K562 (cell line): ENCODE measurements at regions not wholly inside any gene's neighbourhood (a gene's known extent, or its start where the extent isn't known, plus 50 kb on each side); places are given as distances from the start of the nearest gene placed in this dataset.

Experiments
- ATAC-seq: fragments of 200-7000 bp; cut with Tn5 transposase; 3 replicates; pipeline ENCODE4 v1.9.1; 2020; ENCODE audit warnings: moderate library complexity
- BruUV-seq: library from RNA; stranded (reverse); fragments of 400-500 nt; replicated peaks from 2 replicates; lab custom pipeline; 2021; lab: Mats Ljungman, UMichigan
- CTCF ChIA-PET: fragments of 300-600 bp; formaldehyde crosslinking; extraction: SDS; loops from one replicate; lab custom pipeline; 2021; ENCODE audit warnings: low intra/inter-chr PET ratio; lab: Yijun Ruan, JAX
- POLR2A ChIA-PET: fragments of 300-600, 350-650 bp; sonication (Branson Sonifier 250); formaldehyde crosslinking; extraction: SDS; loops from one replicate; lab custom pipeline; 2021; ENCODE audit warnings: antibody characterized with exemption, inconsistent platforms; lab: Yijun Ruan, JAX
- DNase-seq, 4 experiments: peaks; one replicate each; pipeline versions ENCODE4 v3.0.0 to v3.0.0-alpha.2; 2011 to 2018; ENCODE audit warnings: low spot score in 3 of 4, mixed read lengths in 3 of 4; ENCODE audit errors: extremely low read depth in 1 of 4
- FAIRE-seq: peaks from 2 replicates; lab custom pipeline; 2011; peaks lifted over from hg19 to GRCh38; lab: Jason Lieb, UNC
- H2AFZ ChIP-seq: 2 replicates; pipeline ENCODE4 v1.6.0; 2011; ENCODE audit warnings: low read depth, low read length, control low read depth, inconsistent platforms
- H3K27ac ChIP-seq: fragments of 200-600 bp; 3 replicates; pipeline ENCODE4 v1.8.0; 2011; ENCODE audit warnings: low read depth, mild to moderate bottlenecking, control low read depth, inconsistent platforms, low read length, moderate library complexity, mixed read lengths; ENCODE audit errors: extremely low read depth
- H3K27me3 ChIP-seq, 2 experiments: fragments of 300-600 bp in 1 of 2; 2 replicates in 1 of 2; 3 replicates in 1 of 2; pipeline versions ENCODE4 v1.6.0 to v1.8.0; 2011; ENCODE audit warnings: inconsistent platforms in 2 of 2, low read length in 2 of 2, mild to moderate bottlenecking in 1 of 2, mixed read lengths in 1 of 2, moderate library complexity in 1 of 2; ENCODE audit not compliant: control insufficient read depth in 2 of 2, insufficient read depth in 2 of 2
- H3K36me3 ChIP-seq: fragments of 300-600 bp; 3 replicates; pipeline ENCODE4 v1.8.0; 2011; ENCODE audit warnings: mild to moderate bottlenecking, low read length, inconsistent platforms; ENCODE audit not compliant: control insufficient read depth, insufficient read depth
- H3K4me1 ChIP-seq, 2 experiments: fragments of 200-600 bp in 1 of 2; replicated peaks in 1 of 2; 2 replicates in 1 of 2; 3 replicates in 1 of 2; pipeline versions ENCODE4 v1.5.1 to v1.8.0; 2011; ENCODE audit warnings: inconsistent platforms in 2 of 2, low read length in 2 of 2, mild to moderate bottlenecking in 1 of 2, mixed read lengths in 1 of 2, moderate library complexity in 1 of 2; ENCODE audit not compliant: control insufficient read depth in 2 of 2, insufficient read depth in 2 of 2
- H3K4me2 ChIP-seq: 2 replicates; pipeline ENCODE4 v1.6.1; 2011; ENCODE audit warnings: low read length, control low read depth, inconsistent platforms, mixed read lengths; ENCODE audit not compliant: insufficient read depth
- H3K4me3 ChIP-seq: fragments of 200-600 bp; sonication (generic), shearing (Covaris generic); 2 replicates; pipeline ENCODE4 v1.5.1; 2016; ENCODE audit warnings: control low read depth, inconsistent platforms
- H3K79me2 ChIP-seq: fragments of 200-600 bp; 3 replicates; pipeline ENCODE4 v1.8.0; 2011; ENCODE audit warnings: low read length, inconsistent platforms; ENCODE audit not compliant: control insufficient read depth, insufficient read depth
- H3K9ac ChIP-seq, 2 experiments: 2 replicates each; pipeline versions ENCODE4 v1.6.0 to v1.6.1; 2011; ENCODE audit warnings: low read depth in 2 of 2, low read length in 2 of 2, control low read depth in 1 of 2, inconsistent platforms in 1 of 2, mild to moderate bottlenecking in 1 of 2, mixed read lengths in 1 of 2; ENCODE audit not compliant: insufficient read depth in 1 of 2
- H3K9me1 ChIP-seq: one replicate; pipeline ENCODE4 v1.6.0; 2011; ENCODE audit warnings: inconsistent platforms, mild to moderate bottlenecking, low read length, moderate library complexity; ENCODE audit not compliant: control insufficient read depth, insufficient read depth
- H3K9me3 ChIP-seq: replicated peaks from 2 replicates; pipeline ENCODE4 v1.5.1; 2011; ENCODE audit warnings: low read depth, low read length, inconsistent platforms; ENCODE audit not compliant: control insufficient read depth, insufficient read depth
- H4K20me1 ChIP-seq: replicated peaks from 2 replicates; pipeline ENCODE4 v1.6.1; 2011; ENCODE audit warnings: low read length, inconsistent platforms, mixed read lengths; ENCODE audit not compliant: control insufficient read depth, insufficient read depth
- ATF3 ChIP-seq, 2 experiments: fragments of 450-650 bp in 1 of 2; sonication (generic) in 1 of 2; formaldehyde crosslinking in 1 of 2; IDR thresholded peaks in 1 of 2; conservative IDR thresholded peaks in 1 of 2; 2 replicates each; pipeline versions ENCODE4 v1.6.1 to v1.8.1; 2016 to 2023; ENCODE audit warnings: mild to moderate bottlenecking in 2 of 2, moderate library complexity in 2 of 2, inconsistent platforms in 1 of 2, missing genetic modification reagents in 1 of 2
- CHD4 ChIP-seq: fragments of 200-600 bp; sonication (generic); IDR thresholded peaks from 3 replicates; pipeline ENCODE4 v1.6.1; 2012; ENCODE audit warnings: low read depth, mild to moderate bottlenecking, mixed read lengths, low read length, inconsistent platforms; ENCODE audit not compliant: insufficient read depth, insufficient replicate concordance, poor library complexity, severe bottlenecking
- CREB5 ChIP-seq: fragments of 250-450 bp; sonication (Bioruptor Pico); IDR thresholded peaks from 2 replicates; pipeline ENCODE4 v1.5.0; 2020; ENCODE audit warnings: mild to moderate bottlenecking
- EGR1 ChIP-seq: fragments of 450-650 bp; conservative IDR thresholded peaks from 2 replicates; pipeline ENCODE4 v1.6.1; 2017; ENCODE audit warnings: mild to moderate bottlenecking
- MXD1 ChIP-seq: fragments of 250-450 bp; sonication (Bioruptor Pico); IDR thresholded peaks from 2 replicates; pipeline ENCODE4 v1.8.0; 2021; ENCODE audit warnings: borderline replicate concordance, mild to moderate bottlenecking, moderate library complexity; ENCODE audit not compliant: poor library complexity, severe bottlenecking
- NR2C2 ChIP-seq, 2 experiments: fragments of 200-800 bp in 1 of 2; sonication (Bioruptor generic) in 1 of 2; sonication (generic) in 1 of 2; formaldehyde crosslinking in 1 of 2; IDR thresholded peaks; 2 replicates each; pipeline versions ENCODE4 v1.6.1 to v1.8.0; 2016 to 2022; ENCODE audit warnings: mild to moderate bottlenecking in 1 of 2, missing compliant biosample characterization in 1 of 2, missing genetic modification characterization in 1 of 2, missing genetic modification reagents in 1 of 2
- RBM15 ChIP-seq: fragments of 200-400 bp; formaldehyde crosslinking; IDR thresholded peaks from 2 replicates; pipeline ENCODE4 v1.6.1; 2018; ENCODE audit warnings: mild to moderate bottlenecking, low read length, moderate library complexity; ENCODE audit not compliant: insufficient read depth
- ZKSCAN3 ChIP-seq: fragments of 250-450 bp; sonication (Bioruptor Pico); IDR thresholded peaks from 2 replicates; pipeline ENCODE4 v1.4.0; 2020
- ZNF24 ChIP-seq: fragments of 450-650 bp; IDR thresholded peaks from 2 replicates; pipeline ENCODE4 v1.6.1; 2016
- ZNF253 ChIP-seq: fragments of 250-450 bp; sonication (Bioruptor Pico); conservative IDR thresholded peaks from 2 replicates; pipeline ENCODE4 v1.6.1; 2021; ENCODE audit warnings: mild to moderate bottlenecking
- ZNF655 ChIP-seq: fragments of 250-450 bp; sonication (Bioruptor Pico); IDR thresholded peaks from 2 replicates; pipeline ENCODE4 v1.5.0; 2021
- WGBS: fragments of 100-300 bp; shearing (Covaris generic); methylation state at CpG from one replicate; pipeline ENCODE4 v1.1.6; 2016; ENCODE audit warnings: low coverage, mixed read lengths; ENCODE audit not compliant: insufficient coverage; ENCODE audit errors: missing lambda C conversion rate; 5-methylcytosine and 5-hydroxymethylcytosine counted together
- in situ Hi-C: fragments of 300-500 bp; cut with MboI; formaldehyde crosslinking; loops from 4 replicates; pipeline ENCODE4 v1.15.0; 2018; ENCODE audit warnings: inconsistent platforms, mixed read lengths
- intact Hi-C: fragments of 100-400 bp; cut with micrococcal nuclease; formaldehyde crosslinking; loops from 2 replicates; pipeline ENCODE4 v1.14.2; 2022

- FAIRE-seq, result no peak
- intact Hi-C loops, result loop anchor here (10.0 kb wide), 1 partner anchor 409 kb away; no protein-coding TSS in a partner anchor
Measured at GRCh38 chr7:10475940-10476641, 497.6 kb upstream of the PHF14 start.

More at GRCh38 chr7:10475940-10476641, 497.6 kb upstream of the PHF14 start:
- no peak overlapping the region for H3K9ac ChIP-seq
- H3K9me3 ChIP-seq, result no peaks in the 10 kb centered on the region
- no peak overlapping the region for H3K27ac ChIP-seq
- no peak overlapping the region for H2AFZ ChIP-seq
- ATAC-seq (no peak), DNase-seq (no peak)
- no peak for TF ChIP-seq ZNF24
- TF ChIP-seq CREB5 (CRISPR knock-in tag), result no peak
- no peak for TF ChIP-seq ZKSCAN3 (CRISPR knock-in tag)
- TF ChIP-seq MXD1 (CRISPR knock-in tag), result no peak
- TF ChIP-seq EGR1, result no peak
- no peak for TF ChIP-seq RBM15
- TF ChIP-seq ZNF655 (CRISPR knock-in tag), result no peak
- TF ChIP-seq ZNF253, result no peak
- TF ChIP-seq ATF3 (IDR thresholded peaks at IDR 0.05), result no peak
- TF ChIP-seq ATF3 (CRISPR knock-in tag; conservative IDR thresholded peaks at IDR 0.05), result no peak
- no peak for TF ChIP-seq NR2C2 (CRISPR knock-in tag; IDR thresholded peaks at IDR 0.05)
- no peak for TF ChIP-seq NR2C2 (tag; IDR thresholded peaks at IDR 0.05)
- no peak for TF ChIP-seq CHD4
- 64% methylated on average over 15 of the region's 20 CpGs for whole genome bisulfite sequencing
- H4K20me1 ChIP-seq, result no peaks in the 10 kb centered on the region
- H3K4me1 ChIP-seq, result peaks cover 0 to 7% of the 10 kb centered on the region in 2 experiments; a peak in 1 of 5 replicates
- no peaks in the 10 kb centered on the region for H3K79me2 ChIP-seq
- ChIA-PET POLR2A (no interaction called here), CTCF (interaction anchor here (0.7 kb wide), 1 partner anchor 867 kb away, joined by 4 read pairs; no protein-coding TSS in a partner anchor)
- H3K9me1 ChIP-seq, result no peaks in the 10 kb centered on the region
- H3K36me3 ChIP-seq, result peaks cover 4% of the 10 kb centered on the region; the same call in 1 of the 3 replicates
- H3K4me3 ChIP-seq, result no peak overlapping the region
- in situ Hi-C loops, result no loop called here
- H3K4me2 ChIP-seq, result no peak overlapping the region
- BruUV-seq, result no TSS peak
- H3K27me3 ChIP-seq, result no peaks in the 10 kb centered on the region
